Erythroblast (primary cell): ENCODE measurements at regions not wholly inside any gene's neighbourhood (a gene's known extent, or its start where the extent isn't known, plus 50 kb on each side); places are given as distances from the start of the nearest gene placed in this dataset.

ENCODE experiments used
- GATA1 ChIP-seq: IDR thresholded peaks from 2 replicates; pipeline ENCODE4 v1.6.1; 2011; ENCODE audit warnings: low read depth, mild to moderate bottlenecking, control low read depth, low read length, moderate library complexity
- POLR2A ChIP-seq: IDR thresholded peaks from 2 replicates; pipeline ENCODE4 v1.6.1; 2011; ENCODE audit warnings: mild to moderate bottlenecking, low read length

GRCh38 chr1:194295685-194296084, 1109.3 kb upstream of the B3GALT2 start:
- TF ChIP-seq POLR2A (no peak), GATA1 (no peak)
